Activated CD4-positive, alpha-beta T cell treated with anti-CD3 and anti-CD28 coated beads, Interleukin-2, amount 10 ng/mL, durations not matched to agents 24 days and 14 days (primary cell): ENCODE measurements at regions not wholly inside any gene's neighbourhood (a gene's known extent, or its start where the extent isn't known, plus 50 kb on each side); places are given as distances from the start of the nearest gene placed in this dataset.

Experiments
- DNase-seq: peaks from one replicate; pipeline ENCODE4 v3.0.0; 2022
- H3K27ac Mint-ChIP-seq: one replicate; pipeline ENCODE4 v1.8.0; 2022; ENCODE audit warnings: mild to moderate bottlenecking, mixed read lengths
- H3K27me3 Mint-ChIP-seq: one replicate; pipeline ENCODE4 v1.8.0; 2022; ENCODE audit warnings: mixed read lengths
- H3K36me3 Mint-ChIP-seq: one replicate; pipeline ENCODE4 v1.8.0; 2022; ENCODE audit warnings: low read depth, mild to moderate bottlenecking, mixed read lengths
- H3K4me1 Mint-ChIP-seq: one replicate; pipeline ENCODE4 v1.8.0; 2021; ENCODE audit warnings: mixed read lengths
- H3K4me3 Mint-ChIP-seq: one replicate; pipeline ENCODE4 v1.8.0; 2022; ENCODE audit warnings: mild to moderate bottlenecking, moderate library complexity, mixed read lengths
- H3K9me3 Mint-ChIP-seq: one replicate; pipeline ENCODE4 v1.8.0; 2021; ENCODE audit warnings: mixed read lengths
- intact Hi-C: fragments of 100-400 bp; cut with micrococcal nuclease; formaldehyde crosslinking; loops from one replicate; pipeline ENCODE4 v1.15.1; 2023

- DNase-seq = no peak
- Mint-ChIP-seq H3K27ac (no peak overlapping the region), H3K4me3 (no peak overlapping the region), H3K9me3 (no peaks in the 10 kb centered on the region), H3K4me1 (no peaks in the 10 kb centered on the region), H3K36me3 (no peaks in the 10 kb centered on the region), H3K27me3 (peaks cover 1% of the 10 kb centered on the region)
- intact Hi-C loops = no loop called here
These were observed 55.8 kb upstream of the ETAA1 start for GRCh38 chr2:67341336-67341735.

- intact Hi-C loops = no loop called here
- DNase-seq = no peak
- Mint-ChIP-seq H3K4me1 (no peaks in the 10 kb centered on the region), H3K27me3 (peaks cover 1% of the 10 kb centered on the region), H3K9me3 (no peaks in the 10 kb centered on the region), H3K27ac (no peak overlapping the region), H3K4me3 (no peak overlapping the region), H3K36me3 (no peaks in the 10 kb centered on the region)
These were observed 54.7 kb upstream of the ETAA1 start for GRCh38 chr2:67342394-67342793.

GRCh38 chr2:67346718-67347407 is 50.3 kb upstream of the ETAA1 start:
- no peak for DNase-seq
- H3K27ac Mint-ChIP-seq = no peak overlapping the region

More at GRCh38 chr2:67346718-67347407, 50.3 kb upstream of the ETAA1 start:
- H3K27me3 Mint-ChIP-seq = peaks cover 1% of the 10 kb centered on the region
- no peaks in the 10 kb centered on the region for H3K36me3 Mint-ChIP-seq
- intact Hi-C loops = no loop called here
- no peak overlapping the region for H3K4me3 Mint-ChIP-seq
- H3K4me1 Mint-ChIP-seq = no peaks in the 10 kb centered on the region
- peaks cover 11% of the 10 kb centered on the region for H3K9me3 Mint-ChIP-seq
